ENCODE measurements at regions not wholly inside any gene's neighbourhood (a gene's known extent, or its start where the extent isn't known, plus 50 kb on each side); places are given as distances from the start of the nearest gene placed in this dataset.

GRCh38 chr2:198483051-198483450 is 678.7 kb downstream of the PLCL1 start:
- TF ChIP-seq RAD21 (IDR thresholded peaks at IDR 0.05; ENCODE audit: low read length): no peak
- no peak for TF ChIP-seq CTCF (IDR thresholded peaks at IDR 0.05)
- TF ChIP-seq YY1 (IDR thresholded peaks at IDR 0.05; ENCODE audit: low read depth): no peak
- TF ChIP-seq POLR2AphosphoS5 (IDR thresholded peaks at IDR 0.05; ENCODE audit: low read depth, low read length): no peak
- TF ChIP-seq EP300 (IDR thresholded peaks at IDR 0.05; ENCODE audit: borderline replicate concordance in 1 of 2, low read depth in 1 of 2, low read length in 1 of 2): no peak
- no peak for TF ChIP-seq SIN3A (IDR thresholded peaks at IDR 0.05; ENCODE audit: borderline replicate concordance, low read depth, low read length)
- TF ChIP-seq JUND (IDR thresholded peaks at IDR 0.05): no peak
- TF ChIP-seq TAF1 (IDR thresholded peaks at IDR 0.05; ENCODE audit: borderline replicate concordance, low read depth, low read length): no peak
- TF ChIP-seq FOXM1 (IDR thresholded peaks at IDR 0.05; ENCODE audit: low read depth): no peak
- TF ChIP-seq REST (IDR thresholded peaks at IDR 0.05; ENCODE audit: low read depth, low read length): no peak
- no peak for TF ChIP-seq MEF2A (IDR thresholded peaks at IDR 0.05; ENCODE audit: borderline replicate concordance, low read depth)
- no peak for TF ChIP-seq CHD2 (IDR thresholded peaks at IDR 0.05; ENCODE audit: low read length, partially characterized antibody)
- no peak for TF ChIP-seq TCF12 (IDR thresholded peaks at IDR 0.05)
- no peak for TF ChIP-seq MXI1 (IDR thresholded peaks at IDR 0.05; ENCODE audit: low read depth, low read length)
